HG02884 (cell line): ENCODE measurements at regions not wholly inside any gene's neighbourhood (a gene's known extent, or its start where the extent isn't known, plus 50 kb on each side); places are given as distances from the start of the nearest gene placed in this dataset.

Source experiments
- ATAC-seq: cut with Tn5 transposase; IDR thresholded peaks from one replicate; pipeline ENCODE4 v1.9.1; 2021; ENCODE audit warnings: mild to moderate bottlenecking, moderate library complexity; ENCODE audit not compliant: unreplicated experiment

DNA sequence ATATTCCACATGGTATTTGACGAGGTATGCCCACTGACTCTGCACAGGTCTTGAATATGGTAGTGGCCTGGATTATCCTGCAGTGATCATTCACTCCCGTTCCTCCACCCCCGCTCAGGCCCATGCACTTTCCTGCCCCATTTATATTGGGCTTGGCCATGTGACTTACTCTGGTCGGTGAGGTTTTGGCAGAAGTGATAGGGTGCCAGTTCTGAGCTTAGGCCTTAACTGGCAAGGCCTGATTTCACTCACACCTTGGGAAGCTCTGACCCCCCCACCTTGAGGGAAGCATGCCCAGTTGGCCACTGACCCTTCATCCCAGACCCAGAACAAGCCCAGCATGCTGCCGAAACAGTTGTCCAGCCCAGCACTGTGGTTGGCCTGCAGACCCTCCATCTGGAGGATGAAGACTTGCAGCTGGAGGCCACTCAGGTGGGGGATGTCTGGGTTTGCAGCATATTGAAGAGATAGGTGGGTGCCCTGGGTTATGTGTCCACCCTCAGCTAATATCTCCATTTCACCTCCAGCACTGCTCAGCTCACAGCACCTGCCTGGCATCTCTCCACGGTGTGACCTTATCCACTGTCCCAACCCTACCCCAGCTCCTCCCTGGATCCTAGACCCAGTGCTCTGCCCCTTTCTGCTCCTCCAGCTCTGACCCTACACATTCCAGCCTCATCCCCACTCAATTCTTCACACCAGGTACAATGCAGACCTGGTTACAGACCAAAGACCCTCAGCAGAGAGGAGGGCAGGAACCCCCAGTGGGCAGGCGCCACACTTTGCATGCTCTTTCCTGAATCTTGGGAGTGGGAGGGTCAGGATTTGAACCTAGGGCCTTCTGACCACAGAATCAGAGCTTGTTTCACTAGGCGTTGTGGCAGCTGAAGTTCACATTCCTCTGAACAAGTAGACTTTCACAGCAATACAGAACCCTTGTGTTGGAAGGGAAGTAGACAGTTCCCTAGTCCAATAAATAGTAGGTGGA is 138.1 kb upstream of the CHST15 start:
- no peak for ATAC-seq

DNA sequence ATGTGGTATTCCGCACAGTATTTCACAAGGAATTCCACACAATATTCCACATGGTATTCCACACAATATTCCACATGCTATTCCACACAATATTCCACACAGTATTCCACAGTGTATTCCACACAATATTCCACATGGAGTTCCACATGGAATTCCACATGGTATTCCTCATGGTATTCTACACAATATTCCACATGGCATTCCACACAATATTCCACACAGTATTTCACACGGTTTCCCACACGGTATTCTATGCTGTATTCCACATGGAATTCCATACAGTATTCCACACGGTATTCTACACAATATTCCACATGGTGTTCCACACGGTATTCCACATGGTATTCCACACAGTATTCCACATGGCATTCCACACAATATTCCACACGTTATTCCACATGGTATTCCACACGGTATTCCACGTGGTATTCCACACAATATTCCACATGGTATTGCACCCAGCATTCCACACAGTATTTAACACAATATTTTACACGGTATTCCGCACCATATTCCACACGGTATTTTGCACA is 137.3 kb upstream of the CHST15 start:
- ATAC-seq, result no peak

DNA sequence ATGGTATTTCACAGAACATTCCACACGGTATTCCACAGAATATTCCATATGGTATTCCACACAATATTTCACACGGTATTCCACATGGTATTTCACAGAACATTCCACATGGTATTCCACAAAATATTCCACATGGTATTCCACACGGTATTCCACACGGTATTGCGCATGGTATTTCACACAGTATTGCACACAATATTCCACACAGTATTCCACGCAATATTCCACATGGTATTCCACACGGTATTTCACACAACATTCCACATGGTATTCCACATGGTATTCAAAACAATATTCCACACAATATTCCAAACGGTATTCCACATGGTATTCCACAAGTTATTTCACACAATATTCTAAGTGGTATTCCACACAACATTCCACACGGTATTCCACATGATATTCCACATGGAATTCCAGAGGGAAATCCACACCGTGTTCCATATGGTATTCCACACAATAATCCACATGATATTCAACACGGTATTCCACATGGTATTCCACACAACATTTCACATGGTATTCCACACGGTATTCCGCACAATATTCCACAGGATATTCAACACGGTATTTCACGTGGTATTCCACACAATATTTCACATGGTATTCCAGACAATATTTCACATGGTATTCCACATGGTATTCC is 136.7 kb upstream of the CHST15 start:
- ATAC-seq, result no peak

DNA sequence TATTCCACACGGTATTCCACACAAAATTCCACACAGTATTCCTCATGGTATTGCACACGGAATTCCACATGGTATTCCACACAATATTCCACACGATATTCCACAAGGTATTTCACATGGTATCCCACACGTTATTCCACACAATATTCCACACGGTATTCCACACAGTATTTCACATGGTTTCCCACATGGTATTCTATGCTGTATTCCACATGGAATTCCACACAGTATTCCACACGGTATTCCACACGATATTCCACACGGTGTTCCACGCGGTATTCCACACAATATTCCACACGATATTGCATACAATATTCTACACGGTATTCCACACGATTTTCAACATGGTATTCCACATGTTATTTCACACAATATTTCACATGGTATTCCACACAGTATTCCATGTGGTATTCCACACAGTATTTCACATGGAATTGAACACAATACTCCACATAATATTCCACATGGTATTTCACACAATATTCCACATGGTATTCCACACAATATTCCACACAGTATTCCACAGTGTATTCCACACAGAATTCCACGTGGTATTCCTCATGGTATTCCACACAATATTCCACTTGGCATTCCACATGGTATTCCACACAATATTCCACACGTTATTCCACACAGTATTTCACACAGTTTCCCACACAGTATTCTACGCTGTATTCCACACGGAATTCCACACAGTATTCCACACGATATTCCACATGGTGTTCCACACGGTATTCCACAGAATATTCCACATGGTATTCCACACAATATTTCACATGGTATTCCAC is 136.0 kb upstream of the CHST15 start:
- ATAC-seq, result no peak

DNA sequence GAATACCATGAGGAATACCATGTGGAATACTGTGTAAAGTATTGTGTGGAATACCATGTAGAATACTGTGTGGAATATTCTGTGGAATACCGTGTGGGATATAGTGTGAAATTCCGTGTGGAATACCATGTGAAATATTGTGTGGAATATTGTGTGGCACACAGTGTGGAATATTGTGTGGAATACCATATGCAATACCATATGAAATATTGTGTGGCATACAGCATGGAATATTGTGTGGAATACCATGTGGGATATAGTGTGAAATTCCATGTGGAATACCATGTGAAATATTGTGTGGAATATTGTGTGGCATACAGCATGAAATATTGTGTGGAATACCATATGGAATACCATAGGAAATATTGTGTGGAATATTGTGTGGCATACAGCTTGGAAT is 135.1 kb upstream of the CHST15 start:
- ATAC-seq, result no peak

DNA sequence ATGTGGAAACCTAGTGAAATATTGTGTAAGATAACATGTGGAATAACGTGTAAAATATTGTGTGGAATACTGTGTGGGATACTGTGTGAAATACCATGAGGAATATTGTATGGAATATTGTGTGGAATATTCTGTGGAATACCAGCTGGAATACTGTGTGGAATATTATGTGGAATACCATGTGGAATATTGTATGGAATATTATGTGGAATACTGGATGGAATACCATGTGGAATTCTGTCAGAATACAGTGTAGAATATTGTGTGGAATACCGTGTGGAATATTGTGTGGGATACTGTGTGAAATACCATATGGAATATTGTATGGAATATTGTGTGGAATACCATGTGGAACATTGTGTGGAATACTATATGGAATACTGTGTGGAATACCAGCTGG is 134.6 kb upstream of the CHST15 start:
- ATAC-seq, result no peak

DNA sequence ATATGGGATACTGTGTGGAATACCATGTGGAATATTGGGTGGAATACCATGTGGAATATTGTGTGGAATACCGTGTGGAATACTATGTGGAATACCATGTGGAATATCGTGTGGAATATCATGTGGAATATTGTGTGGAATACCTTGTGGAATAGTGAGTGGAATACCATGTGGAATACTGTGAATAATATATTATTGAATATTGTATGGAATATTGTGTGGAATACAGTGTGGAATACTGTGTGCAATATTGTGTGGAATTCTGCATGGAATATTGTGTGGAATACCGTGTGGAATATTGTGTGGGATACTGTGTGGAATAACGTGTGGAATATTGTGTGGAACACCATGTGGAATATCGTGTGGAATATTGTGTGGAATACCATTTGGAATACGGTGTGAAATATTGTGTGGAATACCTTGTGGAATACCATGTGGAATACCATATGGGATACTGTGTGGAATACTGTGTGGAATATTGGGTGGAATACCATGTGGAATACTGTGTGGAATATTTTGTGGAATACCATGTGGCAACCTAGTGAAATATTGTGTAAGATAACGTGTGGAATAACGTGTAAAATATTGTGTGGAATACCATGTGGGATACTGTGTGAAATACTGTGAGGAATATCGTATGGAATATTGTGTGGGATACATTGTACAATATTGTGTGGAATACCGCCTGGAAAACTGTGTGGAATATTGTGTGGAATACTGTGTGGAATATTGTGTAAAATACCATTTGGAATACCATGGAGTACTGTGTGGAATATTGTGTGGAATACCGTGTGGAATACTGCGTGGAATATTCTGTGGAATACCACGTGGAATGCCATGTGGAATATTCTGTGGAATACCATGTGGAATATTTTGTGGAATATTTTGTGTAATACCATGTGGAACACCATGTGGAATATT is 133.9 kb upstream of the CHST15 start:
- ATAC-seq, result no peak

DNA sequence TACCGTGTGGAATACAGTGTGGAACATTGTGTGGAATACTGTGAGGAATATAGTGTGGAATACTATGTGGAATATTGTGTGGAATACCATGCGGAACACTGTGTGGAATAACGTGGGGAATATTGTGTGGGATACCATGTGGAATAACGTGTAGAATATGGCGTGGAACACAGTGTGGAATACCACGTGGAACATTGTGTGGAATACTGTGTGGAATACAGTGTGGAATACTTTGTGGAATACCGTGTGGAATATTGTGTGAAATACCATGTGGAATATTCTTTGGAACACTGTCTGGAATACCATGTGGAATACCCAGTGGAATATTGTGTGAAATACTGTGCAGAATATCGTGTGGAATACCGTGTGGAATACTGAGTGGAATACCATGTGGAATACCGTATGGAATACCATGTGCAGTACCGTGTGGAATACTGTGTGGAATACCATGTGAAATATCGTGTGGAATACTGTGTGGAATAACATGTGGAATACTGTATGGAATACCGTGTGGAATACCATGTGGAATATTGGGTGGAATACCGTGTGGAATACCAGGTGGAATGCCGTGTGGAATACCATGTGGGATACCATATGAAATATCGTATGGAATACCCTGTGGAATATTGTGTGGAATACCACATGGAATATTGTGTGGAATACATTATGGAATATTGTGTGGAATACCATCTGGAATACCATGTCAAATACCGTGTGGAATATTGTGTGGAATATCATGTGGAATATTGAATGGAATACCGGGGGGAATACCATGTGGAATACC is 133.1 kb upstream of the CHST15 start:
- no peak for ATAC-seq

DNA sequence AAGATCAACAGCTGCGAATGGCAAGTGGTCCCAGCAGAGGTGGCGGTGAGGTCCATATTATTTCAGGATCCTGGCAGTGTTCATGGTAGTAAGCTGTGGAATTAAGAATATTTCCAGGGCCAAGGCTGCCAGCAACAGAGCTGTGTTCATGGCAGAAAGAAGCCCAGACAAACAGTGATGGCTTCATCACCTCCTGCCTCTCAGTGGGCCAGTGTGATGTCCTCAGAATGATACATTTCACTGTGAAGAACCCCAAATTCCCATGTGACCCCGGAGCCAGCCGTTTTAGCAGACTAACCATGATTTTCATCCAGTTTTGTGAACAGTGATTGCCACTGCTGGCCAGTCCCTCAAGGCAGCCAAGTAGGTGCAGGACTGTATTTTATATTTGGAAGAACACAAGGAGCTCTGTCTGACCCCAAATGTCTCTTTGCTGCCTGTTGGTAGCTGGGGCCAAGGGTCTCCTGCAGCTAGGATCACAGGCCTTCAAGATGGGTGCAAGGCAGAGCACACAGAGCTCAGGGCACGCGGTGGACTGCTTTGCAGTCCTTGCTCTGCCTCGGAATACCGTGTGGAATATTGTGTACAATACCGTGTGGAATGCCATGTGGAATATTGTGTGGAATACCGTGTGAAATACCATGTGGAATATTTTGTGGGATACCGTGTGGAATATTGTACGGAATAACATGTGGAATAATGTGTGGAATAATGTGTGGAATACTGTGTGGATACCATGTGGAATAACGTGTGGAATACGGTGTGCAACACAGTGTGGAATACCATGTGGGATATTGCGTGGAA is 132.3 kb upstream of the CHST15 start:
- no peak for ATAC-seq

DNA sequence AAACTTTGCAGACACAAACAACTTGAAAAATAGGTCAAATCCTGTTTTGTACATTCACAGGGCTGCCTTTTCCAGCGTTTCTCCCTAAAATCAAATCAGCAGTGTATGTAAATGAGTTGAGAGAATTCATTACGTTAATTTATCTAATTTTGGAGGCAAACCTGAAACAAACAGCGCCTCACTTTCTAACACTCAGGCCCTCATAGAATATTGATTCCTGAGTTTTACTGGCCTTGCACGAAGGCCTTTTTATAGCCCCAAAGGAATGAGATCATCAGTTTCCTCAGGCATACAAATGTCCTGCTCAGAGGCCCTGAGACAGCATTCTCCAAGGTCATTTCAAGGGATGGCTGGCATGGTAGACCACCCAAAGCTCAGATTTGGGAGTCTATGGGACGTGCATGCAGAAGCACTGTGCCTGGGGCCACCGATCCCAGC is 131.7 kb upstream of the CHST15 start:
- ATAC-seq, result no peak

DNA sequence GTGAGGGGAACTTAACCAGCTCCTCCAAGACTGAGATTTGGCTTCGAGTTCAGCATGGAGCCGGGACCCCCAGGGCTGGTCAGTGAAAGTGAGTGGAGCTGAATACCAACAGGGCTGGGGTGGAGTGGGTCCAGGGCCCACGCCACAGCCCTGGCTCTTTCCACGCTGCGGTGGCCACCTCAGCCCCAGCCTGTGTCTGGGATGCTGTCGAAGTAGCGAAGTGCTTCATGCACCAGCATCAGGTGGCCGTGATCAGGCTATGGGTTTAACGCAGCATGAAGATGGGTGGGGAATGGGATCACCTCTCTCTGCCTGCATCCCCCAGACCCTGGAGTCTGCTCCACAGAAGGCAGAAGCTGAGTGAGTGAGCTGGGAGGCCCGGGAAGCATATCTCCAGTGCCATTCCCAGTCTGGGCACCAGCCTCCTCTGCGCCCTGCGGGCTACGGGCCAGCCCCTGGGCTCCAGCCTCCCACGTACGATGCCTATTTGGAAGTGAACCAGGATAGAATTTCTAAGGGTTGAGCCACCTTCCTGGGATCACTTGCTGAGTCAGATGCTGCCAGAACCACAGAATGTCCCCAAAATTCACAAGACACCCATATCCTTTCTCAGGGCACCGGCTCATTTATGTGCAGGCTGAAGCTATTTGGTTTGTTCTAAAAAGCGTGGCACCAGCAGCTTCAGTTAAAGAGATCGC is 131.1 kb upstream of the CHST15 start:
- ATAC-seq, result no peak

DNA sequence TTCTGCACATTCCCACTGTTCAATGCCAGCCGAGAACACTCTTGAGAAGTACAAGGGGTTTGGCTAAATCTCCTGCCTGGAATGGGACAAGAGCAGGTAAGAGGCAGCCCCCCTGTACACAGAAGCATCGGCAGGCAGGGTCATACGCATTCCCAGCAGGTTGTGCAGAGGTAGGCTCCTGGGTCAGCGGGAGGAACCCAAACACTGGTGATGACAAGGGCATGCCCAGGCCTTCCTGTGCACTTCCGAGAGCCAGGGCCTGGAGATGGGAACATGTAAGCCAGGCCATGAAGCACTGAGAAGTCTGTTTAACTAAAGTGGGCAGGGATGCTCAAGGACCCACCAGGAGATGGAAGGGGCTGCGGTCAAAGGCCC is 130.3 kb upstream of the CHST15 start:
- no peak for ATAC-seq

DNA sequence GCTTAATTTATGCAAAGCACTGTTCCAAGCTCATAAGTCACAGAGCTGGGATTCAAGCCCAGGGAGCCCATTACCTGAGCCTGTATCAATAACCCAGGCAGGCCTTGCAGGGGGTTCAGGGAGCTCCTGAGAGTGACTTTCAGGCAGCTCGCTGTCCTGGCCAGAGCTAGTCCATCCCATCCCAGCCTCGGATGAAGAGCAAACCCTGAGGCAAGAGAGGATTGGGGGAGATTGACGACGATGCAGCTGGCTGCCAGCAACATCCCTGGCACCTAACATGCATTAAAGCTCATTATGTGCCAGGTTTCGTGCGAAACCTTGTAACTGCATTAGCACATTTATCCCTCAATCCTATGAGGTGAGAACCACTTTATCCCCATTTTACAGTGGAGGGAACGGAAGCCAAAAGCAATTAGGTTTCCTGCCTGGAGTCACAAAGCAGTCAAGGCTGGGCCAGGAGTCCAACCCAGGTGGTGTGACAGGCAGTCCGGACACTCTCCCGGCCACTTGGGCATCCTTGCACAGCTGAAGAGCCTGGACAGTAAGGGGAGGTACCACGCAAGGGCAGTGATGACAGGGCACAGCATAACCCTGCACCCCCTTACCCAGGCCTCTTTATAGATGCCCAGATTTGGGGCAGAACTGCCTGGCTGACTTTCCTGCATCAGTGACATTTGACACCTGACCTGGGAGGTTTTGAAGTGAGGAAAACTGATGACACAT is 129.8 kb upstream of the CHST15 start:
- no peak for ATAC-seq

DNA sequence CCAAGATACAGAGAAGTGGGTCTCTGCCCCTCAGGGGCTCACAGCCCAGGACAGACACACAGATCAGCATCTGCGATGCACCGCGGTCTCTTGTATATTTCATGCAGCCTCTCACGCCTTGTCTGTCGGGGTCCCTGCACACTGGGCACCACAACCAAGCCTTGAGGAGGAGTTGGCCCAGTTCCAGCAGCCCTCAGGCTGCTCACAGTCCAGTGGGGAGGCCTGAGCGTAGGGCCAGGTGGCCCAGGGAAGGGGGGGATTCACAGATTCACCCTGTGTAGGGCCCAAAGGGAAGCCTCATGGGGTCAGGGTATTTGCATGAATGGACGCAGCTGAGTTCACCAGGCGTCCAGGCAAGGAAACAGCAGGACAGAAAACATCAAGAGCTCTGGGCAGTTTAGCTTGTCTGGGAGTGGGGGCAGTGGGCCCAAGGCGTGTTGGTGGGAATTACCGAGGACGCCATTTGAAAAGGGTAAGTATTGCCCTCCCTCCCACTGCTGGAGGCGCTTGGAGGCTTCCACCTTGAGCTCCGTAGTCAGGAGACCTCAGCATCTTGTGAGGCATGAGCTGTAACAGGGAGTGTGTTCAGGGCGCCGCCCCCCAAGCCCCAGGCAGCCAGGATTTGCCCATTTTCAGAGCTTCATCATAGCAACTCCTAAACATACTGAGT is 129.1 kb upstream of the CHST15 start:
- ATAC-seq, result no peak

DNA sequence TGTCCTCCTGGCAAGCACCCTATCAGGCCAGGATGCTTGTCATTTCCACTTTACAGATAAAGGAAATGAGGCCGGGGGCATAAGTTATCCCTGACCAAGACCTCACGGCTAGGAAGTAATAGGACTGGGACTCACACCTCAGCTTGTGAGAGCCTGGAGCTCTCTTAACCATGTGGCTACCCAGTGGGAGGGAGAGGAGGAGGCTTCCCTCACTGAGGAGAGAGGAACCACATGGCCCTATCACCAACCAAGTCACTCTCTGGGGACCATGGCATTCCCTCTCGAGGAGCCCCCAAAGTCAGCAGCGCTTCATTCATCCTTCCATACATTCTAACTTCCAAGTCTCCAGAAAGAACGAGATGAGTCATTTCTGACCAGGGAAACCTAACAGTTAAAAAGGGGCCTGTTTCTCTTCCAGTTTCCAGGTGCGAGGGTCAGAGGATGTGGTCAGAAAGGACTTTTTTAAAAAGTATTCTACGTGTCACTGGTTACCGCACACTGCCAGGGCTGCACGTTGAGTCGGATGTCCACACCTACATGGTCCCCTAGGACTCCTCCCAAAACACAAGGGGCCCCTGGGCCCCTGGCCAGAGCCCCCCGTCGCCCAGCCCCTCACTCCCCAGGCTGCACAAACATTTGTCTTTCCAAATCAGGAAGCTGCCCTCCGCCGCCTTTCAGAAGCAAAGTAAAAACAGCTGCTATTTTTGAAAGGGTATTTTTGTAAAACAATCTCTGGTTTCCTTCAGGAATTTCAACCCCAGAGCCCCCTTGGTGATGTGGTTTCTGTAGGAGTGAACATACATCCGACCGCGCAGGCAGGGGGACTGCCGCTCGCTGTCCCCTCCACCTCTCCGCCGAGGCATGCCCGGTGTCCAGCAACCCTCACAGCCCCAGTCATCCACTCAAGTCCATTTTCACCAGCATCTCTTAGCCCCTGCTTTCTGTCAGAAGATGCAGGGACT is 128.2 kb upstream of the CHST15 start:
- ATAC-seq, result peak; percentile 68

DNA sequence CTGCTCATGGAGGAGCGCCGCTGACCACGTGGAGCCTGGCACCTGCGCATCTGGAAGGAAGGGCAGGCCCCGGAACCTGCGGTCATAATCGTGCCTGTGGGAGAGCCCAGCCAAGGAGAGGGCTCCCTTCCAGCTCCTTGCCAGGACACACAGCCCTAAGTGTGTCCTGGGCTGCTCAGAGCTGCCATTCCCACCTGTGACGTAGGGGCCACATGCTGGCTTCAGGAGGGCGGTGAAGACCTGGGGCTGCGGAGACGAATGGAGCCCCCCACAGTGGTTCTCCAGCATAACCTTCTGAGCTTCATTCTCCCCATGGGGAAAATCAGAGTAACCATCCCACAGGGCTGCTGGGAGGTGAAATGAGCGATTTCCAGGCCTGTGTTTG is 127.6 kb upstream of the CHST15 start:
- no peak for ATAC-seq
